Right atrium auricular region (tissue), 2 donors: ENCODE measurements at regions not wholly inside any gene's neighbourhood (a gene's known extent, or its start where the extent isn't known, plus 50 kb on each side); places are given as distances from the start of the nearest gene placed in this dataset.
A peak's percentile ranks its signal among the peaks of the same experiment; 100 is the strongest.
"Not testable (repeated sequence)": the region's sequence is repeated elsewhere in the genome, so short reads cannot be mapped to it uniquely, and the experiment has no call there.

Experiments
- DNase-seq: peaks from one replicate; pipeline ENCODE4 v3.0.0-alpha.2; 2019; ENCODE audit warnings: low spot score
- H3K27ac ChIP-seq, 2 donors: fragments of 200-600 bp; sonication (generic); 1 replicate in 1 of 2; 2 replicates in 1 of 2; pipeline ENCODE4 v1.5.1; 2016 to 2019
- H3K27me3 ChIP-seq, 2 donors: fragments of 200-600 bp; sonication (generic); one replicate each; pipeline versions ENCODE4 v1.5.1 to v1.6.0; 2017 to 2019
- H3K36me3 ChIP-seq: fragments of 200-600 bp; sonication (generic); one replicate; pipeline ENCODE4 v1.5.1; 2016
- H3K4me1 ChIP-seq, 2 donors: fragments of 200-600 bp; sonication (generic); one replicate each; pipeline versions ENCODE4 v1.5.1 to v1.6.0; 2017 to 2019
- H3K4me3 ChIP-seq, 2 donors: fragments of 200-600 bp; sonication (generic); 1 replicate in 1 of 2; 2 replicates in 1 of 2; pipeline ENCODE4 v1.5.1; 2017 to 2019; ENCODE audit warnings: mild to moderate bottlenecking in 1 of 2, moderate library complexity in 1 of 2
- H3K9me3 ChIP-seq, 2 donors: fragments of 200-600 bp; sonication (generic); one replicate each; pipeline ENCODE4 v1.5.1; 2019
- TF ChIP-seq, protein P1 (sequence below), 2 donors: fragments of 200-600 bp; sonication (generic); IDR thresholded peaks; one replicate each; pipeline ENCODE4 v1.5.1; 2019; ENCODE audit warnings: antibody characterized with exemption in 2 of 2

GRCh38 chr6:167420858-167421766 lies 96.2 kb downstream of the TTLL2 start:
- no peak overlapping the region for H3K27ac ChIP-seq
- no peak overlapping the region for H3K4me3 ChIP-seq
- H3K9me3 ChIP-seq, result no peaks in the 10 kb centered on the region
- H3K4me1 ChIP-seq, result no peaks in the 10 kb centered on the region
- H3K36me3 ChIP-seq, result no peaks in the 10 kb centered on the region
- TF ChIP-seq, protein P1, sequence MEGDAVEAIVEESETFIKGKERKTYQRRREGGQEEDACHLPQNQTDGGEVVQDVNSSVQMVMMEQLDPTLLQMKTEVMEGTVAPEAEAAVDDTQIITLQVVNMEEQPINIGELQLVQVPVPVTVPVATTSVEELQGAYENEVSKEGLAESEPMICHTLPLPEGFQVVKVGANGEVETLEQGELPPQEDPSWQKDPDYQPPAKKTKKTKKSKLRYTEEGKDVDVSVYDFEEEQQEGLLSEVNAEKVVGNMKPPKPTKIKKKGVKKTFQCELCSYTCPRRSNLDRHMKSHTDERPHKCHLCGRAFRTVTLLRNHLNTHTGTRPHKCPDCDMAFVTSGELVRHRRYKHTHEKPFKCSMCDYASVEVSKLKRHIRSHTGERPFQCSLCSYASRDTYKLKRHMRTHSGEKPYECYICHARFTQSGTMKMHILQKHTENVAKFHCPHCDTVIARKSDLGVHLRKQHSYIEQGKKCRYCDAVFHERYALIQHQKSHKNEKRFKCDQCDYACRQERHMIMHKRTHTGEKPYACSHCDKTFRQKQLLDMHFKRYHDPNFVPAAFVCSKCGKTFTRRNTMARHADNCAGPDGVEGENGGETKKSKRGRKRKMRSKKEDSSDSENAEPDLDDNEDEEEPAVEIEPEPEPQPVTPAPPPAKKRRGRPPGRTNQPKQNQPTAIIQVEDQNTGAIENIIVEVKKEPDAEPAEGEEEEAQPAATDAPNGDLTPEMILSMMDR (IDR thresholded peaks at IDR 0.05), result no peak
- no peaks in the 10 kb centered on the region for H3K27me3 ChIP-seq
- DNase-seq, result peak; percentile 34

DNA sequence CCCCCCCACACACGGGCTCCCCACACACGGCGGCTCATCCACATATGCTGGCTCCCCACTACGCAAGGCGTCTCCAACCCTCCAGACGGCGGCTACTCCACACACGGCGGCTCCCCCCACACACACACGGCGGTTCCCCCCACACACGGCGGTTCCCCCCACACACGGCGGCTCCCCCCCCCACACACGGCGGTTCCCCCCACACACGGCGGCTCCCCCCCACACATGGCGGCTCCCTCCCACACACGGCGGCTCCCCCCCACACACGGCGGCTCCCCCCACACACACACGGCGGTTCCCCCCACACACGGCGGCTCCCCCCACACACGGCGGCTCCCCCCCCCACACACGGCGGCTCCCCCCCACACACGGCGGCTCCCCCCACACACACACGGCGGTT lies 97.1 kb downstream of the TTLL2 start:
- not testable (repeated sequence) for H3K4me1 ChIP-seq, H3K4me3 ChIP-seq, H3K27me3 ChIP-seq, DNase-seq, H3K27ac ChIP-seq, H3K9me3 ChIP-seq, H3K36me3 ChIP-seq

- DNase-seq, result no peak
- Histone ChIP-seq H3K27ac (no peak overlapping the region), H3K27me3 (no peaks in the 10 kb centered on the region), H3K9me3 (no peaks in the 10 kb centered on the region), H3K36me3 (no peaks in the 10 kb centered on the region), H3K4me1 (no peaks in the 10 kb centered on the region), H3K4me3 (no peak overlapping the region)
- TF ChIP-seq, protein P1 (IDR thresholded peaks at IDR 0.05), result no peak
Observed at GRCh38 chr6:167422934-167423333, 98.0 kb downstream of the TTLL2 start.

GRCh38 chr6:167424060-167424673 lies 99.3 kb downstream of the TTLL2 start:
- Histone ChIP-seq H3K36me3 (no peaks in the 10 kb centered on the region), H3K4me1 (no peaks in the 10 kb centered on the region), H3K27me3 (no peaks in the 10 kb centered on the region), H3K27ac (no peak overlapping the region), H3K9me3 (no peaks in the 10 kb centered on the region), H3K4me3 (no peak overlapping the region)
- TF ChIP-seq, protein P1 (IDR thresholded peaks at IDR 0.05), result no peak
- peak; percentile 34 for DNase-seq

- no peak overlapping the region for H3K4me3 ChIP-seq
- no peaks in the 10 kb centered on the region for H3K36me3 ChIP-seq
- no peaks in the 10 kb centered on the region for H3K27me3 ChIP-seq
- H3K27ac ChIP-seq, result no peak overlapping the region
- H3K4me1 ChIP-seq, result no peaks in the 10 kb centered on the region
- peaks cover 0 to 4% of the 10 kb centered on the region in 2 donors for H3K9me3 ChIP-seq
- peak; percentile 30 for DNase-seq
- TF ChIP-seq, protein P1 (IDR thresholded peaks at IDR 0.05), result no peak
Observed at GRCh38 chr6:167424700-167425099, 99.8 kb downstream of the TTLL2 start.

- Histone ChIP-seq H3K36me3 (no peaks in the 10 kb centered on the region), H3K27me3 (no peaks in the 10 kb centered on the region), H3K27ac (no peak overlapping the region), H3K9me3 (peaks cover 0 to 5% of the 10 kb centered on the region in 2 donors), H3K4me3 (no peak overlapping the region), H3K4me1 (no peaks in the 10 kb centered on the region)
- TF ChIP-seq, protein P1 (IDR thresholded peaks at IDR 0.05), result no peak
- DNase-seq, result no peak
Observed at GRCh38 chr6:167426084-167426483, 101.2 kb downstream of the TTLL2 start.
